Glutamatergic neuron (in vitro differentiated cells): ENCODE measurements at regions not wholly inside any gene's neighbourhood (a gene's known extent, or its start where the extent isn't known, plus 50 kb on each side); places are given as distances from the start of the nearest gene placed in this dataset.
A peak's percentile ranks its signal among the peaks of the same experiment; 100 is the strongest.

Source experiments
- DNase-seq: peaks from one replicate; pipeline ENCODE4 v3.0.0; 2022
- H3K27ac Mint-ChIP-seq: one replicate; pipeline ENCODE4 v1.8.0; 2020; ENCODE audit warnings: mild to moderate bottlenecking, mixed read lengths, inconsistent platforms; ENCODE audit not compliant: unreplicated experiment
- H3K27me3 Mint-ChIP-seq: one replicate; pipeline ENCODE4 v1.8.0; 2020; ENCODE audit warnings: mild to moderate bottlenecking, moderate library complexity, mixed read lengths, inconsistent platforms; ENCODE audit not compliant: unreplicated experiment
- H3K36me3 Mint-ChIP-seq: one replicate; pipeline ENCODE4 v1.8.0; 2020; ENCODE audit warnings: mild to moderate bottlenecking, mixed read lengths, inconsistent platforms; ENCODE audit not compliant: unreplicated experiment
- H3K4me1 Mint-ChIP-seq: one replicate; pipeline ENCODE4 v1.8.0; 2020; ENCODE audit warnings: mild to moderate bottlenecking, low read depth, mixed read lengths, inconsistent platforms; ENCODE audit not compliant: unreplicated experiment
- H3K4me3 Mint-ChIP-seq: one replicate; pipeline ENCODE4 v1.8.0; 2020; ENCODE audit warnings: mild to moderate bottlenecking, mixed read lengths, inconsistent platforms; ENCODE audit not compliant: unreplicated experiment
- H3K9me3 Mint-ChIP-seq: one replicate; pipeline ENCODE4 v1.8.0; 2020; ENCODE audit warnings: mild to moderate bottlenecking, moderate library complexity, mixed read lengths, inconsistent platforms; ENCODE audit not compliant: unreplicated experiment
- TF ChIP-seq, protein P1 (sequence below): fragments of 200-600 bp; sonication (generic); IDR thresholded peaks from one replicate; pipeline ENCODE4 v1.5.0; 2021; ENCODE audit not compliant: partially characterized antibody, unreplicated experiment

DNA sequence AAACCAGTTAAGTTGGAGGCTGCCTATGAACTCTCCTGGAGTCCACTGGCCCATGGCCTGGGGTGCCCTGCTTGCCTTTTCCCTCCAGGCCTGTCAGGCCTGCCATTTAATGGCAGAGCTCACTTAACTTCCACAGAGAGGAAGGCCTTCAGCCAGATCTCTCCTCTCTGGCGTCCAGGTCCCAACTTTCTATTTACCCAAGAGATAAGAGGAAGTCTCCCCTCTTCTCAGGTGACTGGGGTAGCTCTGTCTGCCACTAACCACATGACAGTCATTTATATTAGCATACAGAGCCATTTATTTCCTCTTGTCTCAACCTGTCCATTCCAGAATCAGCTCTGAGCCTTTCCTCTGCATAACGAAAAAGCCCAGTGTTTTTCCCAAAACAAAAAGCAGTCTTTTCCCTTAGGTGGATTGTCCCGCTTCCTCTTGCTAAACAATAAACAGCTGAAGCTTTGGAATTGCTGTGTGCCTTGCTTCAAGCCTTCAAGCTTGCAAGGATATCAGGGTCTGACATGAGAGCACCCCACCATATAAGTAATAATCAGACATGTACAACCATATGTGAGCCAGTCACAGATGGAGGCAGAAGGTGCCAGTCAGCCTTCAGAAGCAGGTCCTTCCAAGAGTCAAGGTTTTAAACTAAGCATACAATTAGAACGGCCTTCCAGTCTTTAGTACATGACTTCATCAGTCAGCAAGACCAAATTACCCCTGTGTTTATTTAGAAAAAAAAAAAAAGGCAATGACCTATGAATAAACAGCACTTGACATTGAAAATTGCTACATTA lies 50.0 kb upstream of the CALM2 start:
- DNase-seq: no peak
- TF ChIP-seq, protein P1, sequence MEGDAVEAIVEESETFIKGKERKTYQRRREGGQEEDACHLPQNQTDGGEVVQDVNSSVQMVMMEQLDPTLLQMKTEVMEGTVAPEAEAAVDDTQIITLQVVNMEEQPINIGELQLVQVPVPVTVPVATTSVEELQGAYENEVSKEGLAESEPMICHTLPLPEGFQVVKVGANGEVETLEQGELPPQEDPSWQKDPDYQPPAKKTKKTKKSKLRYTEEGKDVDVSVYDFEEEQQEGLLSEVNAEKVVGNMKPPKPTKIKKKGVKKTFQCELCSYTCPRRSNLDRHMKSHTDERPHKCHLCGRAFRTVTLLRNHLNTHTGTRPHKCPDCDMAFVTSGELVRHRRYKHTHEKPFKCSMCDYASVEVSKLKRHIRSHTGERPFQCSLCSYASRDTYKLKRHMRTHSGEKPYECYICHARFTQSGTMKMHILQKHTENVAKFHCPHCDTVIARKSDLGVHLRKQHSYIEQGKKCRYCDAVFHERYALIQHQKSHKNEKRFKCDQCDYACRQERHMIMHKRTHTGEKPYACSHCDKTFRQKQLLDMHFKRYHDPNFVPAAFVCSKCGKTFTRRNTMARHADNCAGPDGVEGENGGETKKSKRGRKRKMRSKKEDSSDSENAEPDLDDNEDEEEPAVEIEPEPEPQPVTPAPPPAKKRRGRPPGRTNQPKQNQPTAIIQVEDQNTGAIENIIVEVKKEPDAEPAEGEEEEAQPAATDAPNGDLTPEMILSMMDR: no peak
- Mint-ChIP-seq H3K9me3 (peaks cover 23% of the 10 kb centered on the region), H3K27me3 (peaks cover 23% of the 10 kb centered on the region), H3K27ac (peak overlapping the region; percentile 100), H3K4me3 (peak overlapping the region; percentile 82), H3K36me3 (no peaks in the 10 kb centered on the region), H3K4me1 (peaks cover 54% of the 10 kb centered on the region)
